Stimulated activated CD8-positive, alpha-beta memory T cell treated with anti-CD3 and anti-CD28 coated beads, Interleukin-7, amount 100 ng/mL, for 4 hours (primary cell): ENCODE measurements at regions not wholly inside any gene's neighbourhood (a gene's known extent, or its start where the extent isn't known, plus 50 kb on each side); places are given as distances from the start of the nearest gene placed in this dataset.
"Not testable (repeated sequence)": the region's sequence is repeated elsewhere in the genome, so short reads cannot be mapped to it uniquely, and the experiment has no call there.

Experiments used
- DNase-seq, 2 donors: peaks; one replicate each; pipeline ENCODE4 v3.0.0-alpha.2; 2020; ENCODE audit warnings: low read depth in 2 of 2

DNA sequence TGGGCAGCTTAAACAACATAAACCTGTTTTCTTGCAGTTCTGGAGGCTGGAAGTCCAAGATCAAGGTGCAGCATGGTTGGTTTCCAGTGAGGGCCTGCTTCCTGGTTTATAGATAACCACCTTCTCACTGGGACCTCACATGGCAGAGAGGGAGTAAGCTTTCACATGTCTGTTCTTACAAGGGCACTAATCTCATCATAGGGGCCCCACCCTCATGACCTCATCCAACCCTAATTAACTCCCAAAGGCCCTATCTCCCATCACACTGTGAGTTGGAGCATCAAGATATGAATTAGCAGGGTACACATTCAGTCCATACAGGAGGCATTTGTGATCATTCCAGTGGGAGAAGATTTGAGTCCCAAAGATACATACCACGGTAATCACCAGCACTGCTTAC lies 50.5 kb upstream of the GRIN2A start:
- DNase-seq: no peak

DNA sequence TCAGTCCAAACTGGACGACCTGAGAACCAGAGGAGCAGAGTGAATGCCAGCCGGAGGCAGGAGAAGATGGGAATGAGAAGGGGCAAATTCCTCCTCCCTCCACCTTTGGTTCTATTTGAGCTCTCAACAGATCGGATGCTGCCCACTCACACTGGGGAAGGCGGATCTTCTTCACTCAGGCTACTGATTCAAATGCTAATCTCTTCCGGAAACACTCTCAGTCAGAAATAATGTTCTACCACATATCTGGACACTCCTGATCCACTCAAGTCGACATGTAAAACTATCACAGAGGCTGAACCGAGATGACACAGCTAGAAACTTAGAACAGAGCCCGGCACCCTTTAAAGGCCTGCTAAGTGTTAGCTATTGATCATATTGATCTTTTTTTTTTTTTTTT lies 57.4 kb upstream of the GRIN2A start:
- no peak for DNase-seq

DNA sequence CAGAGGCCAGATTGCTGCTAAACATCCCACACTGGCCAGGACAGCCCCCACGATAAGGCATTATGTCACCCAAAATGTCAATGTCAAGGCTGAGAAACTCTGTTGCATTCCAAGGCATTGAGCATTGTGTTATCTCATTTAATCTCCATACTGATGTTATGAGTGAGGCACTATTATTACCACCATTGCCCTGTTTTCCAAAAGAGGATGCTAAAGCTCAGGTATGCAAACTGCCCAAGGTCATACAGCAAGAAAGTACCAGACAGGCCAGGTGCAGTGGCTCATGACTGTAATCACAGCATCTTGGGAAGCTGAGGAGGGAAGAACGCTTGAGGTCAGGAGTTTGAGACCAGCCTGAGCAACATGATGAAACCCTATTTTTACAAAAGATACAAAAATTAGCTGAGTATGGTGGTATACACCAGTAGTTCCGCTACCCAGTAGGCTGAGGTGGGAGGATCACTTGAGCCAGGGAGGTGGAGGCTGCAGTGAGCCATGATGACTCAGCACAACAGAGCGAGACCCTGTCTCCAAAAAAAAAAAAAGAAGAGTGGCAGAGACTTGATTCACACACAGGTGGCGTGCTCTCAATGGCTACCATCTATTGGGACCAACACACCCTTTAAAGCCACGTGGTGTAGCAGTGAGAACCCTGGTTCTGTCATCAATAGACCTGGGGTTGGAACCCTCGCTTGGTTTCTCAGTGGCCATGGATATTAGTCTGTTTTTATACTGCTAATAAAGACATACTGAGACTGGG lies 58.8 kb upstream of the GRIN2A start:
- no peak for DNase-seq

DNA sequence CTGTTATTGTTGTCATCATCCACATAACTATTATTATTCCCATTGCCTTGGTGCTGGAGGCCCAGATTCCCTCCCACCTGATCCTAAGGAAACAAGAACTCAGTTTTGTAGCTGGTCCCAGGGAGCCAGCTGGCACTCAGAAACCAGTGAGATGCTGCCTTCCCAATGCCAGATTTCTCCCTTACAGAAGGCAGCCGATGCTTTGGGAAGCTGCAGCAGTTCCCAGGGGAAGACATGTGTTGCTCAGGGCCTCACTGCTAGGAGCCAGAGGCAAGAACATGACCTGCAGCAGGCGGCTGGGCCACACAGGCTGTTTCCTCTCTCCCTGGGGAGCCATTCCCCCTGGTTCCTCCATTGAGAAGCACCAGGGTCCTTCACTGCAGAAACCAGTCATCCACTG lies 59.9 kb upstream of the GRIN2A start:
- DNase-seq: no peak

GRCh38 chr16:10242916-10243315 lies 60.7 kb upstream of the GRIN2A start:
- no peak for DNase-seq

DNA sequence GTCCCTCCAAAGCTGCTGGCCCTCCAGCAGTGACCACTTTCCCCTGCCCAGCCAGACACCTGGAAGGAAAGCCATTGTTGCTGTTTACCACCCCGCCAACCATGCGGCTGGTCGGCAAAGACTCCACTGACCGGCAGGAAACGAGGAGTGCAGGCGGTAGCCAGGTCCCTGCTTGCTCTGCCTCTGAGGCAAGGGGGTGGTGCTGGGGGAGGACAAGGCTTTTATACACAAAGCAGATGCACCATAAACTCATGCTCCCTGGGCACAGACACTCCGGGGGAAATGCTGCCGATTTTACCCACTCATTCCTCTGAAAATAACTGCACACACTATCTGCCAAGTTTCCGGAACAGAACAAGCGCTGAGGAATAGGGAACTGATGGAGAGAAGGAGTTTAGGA lies 62.8 kb upstream of the GRIN2A start:
- DNase-seq: no peak

DNA sequence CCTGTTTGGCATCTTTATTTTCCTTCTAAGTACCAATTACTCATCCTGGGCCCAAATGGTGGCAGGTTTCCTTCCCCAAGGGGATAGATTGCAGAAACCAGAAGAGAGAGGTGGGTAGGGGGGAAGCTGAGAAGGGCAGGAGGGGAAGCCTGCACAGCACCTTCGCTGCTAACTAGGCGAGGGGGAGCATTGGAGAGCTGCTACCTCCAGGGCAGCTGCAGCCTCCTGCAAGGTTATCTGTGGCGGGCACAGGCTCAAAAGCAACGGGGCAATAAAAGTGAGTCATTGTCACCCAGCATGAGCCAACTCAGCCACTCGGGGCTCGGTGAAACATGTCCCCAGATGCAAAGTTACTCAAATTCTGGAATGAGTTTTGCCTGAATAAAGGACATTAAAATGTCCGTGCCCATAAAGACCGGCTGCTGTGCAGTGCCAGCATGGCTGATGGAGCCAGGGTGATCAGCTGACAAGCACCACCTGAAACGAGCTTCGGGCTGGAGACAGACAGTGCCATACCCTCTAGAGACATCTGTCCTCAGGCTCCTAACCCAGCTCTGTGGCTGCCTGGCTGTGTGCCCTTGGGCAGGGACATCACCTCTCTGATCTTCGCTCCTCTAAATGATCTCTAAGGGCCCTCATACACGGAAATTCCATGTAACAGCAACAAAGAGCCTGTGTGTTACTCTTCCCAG lies 68.1 kb upstream of the GRIN2A start:
- DNase-seq: no peak

DNA sequence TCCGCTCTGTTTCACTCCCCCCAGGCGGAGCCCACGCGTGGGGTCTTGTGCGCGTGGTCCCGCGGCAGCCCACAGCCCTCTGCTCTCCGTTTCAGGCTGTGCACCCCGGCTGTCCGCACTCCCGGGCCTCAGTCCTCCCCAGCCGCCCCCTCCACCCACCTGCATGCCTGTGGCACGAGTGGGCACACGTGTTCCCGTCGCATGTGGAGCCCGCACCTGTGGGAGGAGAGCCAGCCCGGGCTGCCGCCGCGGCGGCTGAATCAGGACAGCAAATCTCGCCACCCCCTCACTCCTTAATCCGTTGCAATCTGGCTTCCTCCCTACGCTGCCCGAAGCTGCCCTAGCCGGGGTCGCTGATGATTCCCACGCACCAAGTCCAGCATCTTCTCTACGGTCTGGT lies 69.9 kb upstream of the GRIN2A start:
- no peak for DNase-seq

GRCh38 chr16:10253409-10253808 lies 71.2 kb upstream of the GRIN2A start:
- DNase-seq: no peak

GRCh38 chr16:10255728-10256127 lies 73.5 kb upstream of the GRIN2A start:
- DNase-seq: no peak

DNA sequence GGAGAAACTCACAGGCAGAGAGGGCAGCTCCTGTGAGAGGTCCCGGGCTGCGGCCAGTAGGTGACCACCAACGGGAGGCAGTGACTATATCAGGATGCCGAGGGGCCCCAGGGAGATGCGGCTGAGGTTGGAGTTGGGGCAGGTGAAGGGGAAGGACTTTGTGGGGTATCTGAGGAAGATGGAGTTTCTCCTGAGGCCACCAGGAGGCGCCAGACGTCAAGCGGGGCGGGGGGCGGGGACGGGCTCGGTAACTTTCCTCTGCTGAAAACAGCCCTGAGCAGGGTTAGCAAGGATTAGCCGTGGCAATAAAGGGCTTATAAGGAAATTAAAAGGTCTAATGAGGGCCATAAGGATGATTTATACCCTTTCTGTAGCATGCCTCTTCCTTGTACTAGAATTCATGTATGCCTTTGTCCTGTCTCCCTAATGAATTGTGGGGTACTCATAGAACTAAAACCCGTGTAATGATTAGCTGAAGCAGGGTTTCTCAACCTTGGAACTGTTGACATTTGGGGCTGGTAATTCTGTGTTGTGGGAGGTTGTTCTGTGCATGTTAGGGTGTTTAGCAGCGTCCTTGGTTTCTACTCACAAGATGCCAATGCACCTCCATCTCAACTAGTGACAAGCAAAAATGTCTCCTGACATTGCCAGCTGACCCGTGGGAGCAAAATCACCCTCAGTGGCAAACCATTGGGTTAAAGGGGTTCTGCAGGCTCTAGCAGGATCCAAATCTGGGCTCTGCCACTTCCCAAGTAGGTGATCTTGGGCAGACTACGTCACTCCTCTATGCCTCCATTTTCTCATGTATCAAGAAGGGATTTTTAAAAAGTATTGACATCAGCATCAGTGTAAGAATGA lies 74.8 kb upstream of the GRIN2A start:
- DNase-seq: peak in 1 of 2 donors; percentile 12

GRCh38 chr16:10257642-10258251 lies 75.5 kb upstream of the GRIN2A start:
- DNase-seq: not testable (repeated sequence)

- not testable (repeated sequence) for DNase-seq
These were observed 76.8 kb upstream of the GRIN2A start for GRCh38 chr16:10258930-10259603.

- DNase-seq: no peak
These were observed 78.8 kb upstream of the GRIN2A start for GRCh38 chr16:10261077-10261476.

DNA sequence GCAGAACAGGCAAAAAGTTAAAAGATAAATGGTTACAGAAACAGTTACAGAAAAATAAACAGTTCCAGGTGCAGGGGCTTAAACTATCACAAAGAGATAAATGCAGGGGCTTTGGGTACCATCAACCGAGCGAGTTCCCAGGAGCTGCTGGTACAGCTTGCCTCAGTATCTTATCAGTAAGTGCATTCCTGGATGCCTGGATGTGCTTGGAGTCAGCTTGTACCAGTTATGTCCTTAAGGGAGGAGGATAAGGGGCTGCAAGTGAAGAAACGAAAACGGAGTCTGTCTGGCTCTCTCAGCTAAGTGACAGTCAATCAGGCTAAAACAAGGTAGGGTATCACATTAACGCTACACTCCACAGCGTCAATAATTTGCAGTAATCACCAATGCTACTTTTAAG lies 79.3 kb upstream of the GRIN2A start:
- DNase-seq: not testable (repeated sequence)

DNA sequence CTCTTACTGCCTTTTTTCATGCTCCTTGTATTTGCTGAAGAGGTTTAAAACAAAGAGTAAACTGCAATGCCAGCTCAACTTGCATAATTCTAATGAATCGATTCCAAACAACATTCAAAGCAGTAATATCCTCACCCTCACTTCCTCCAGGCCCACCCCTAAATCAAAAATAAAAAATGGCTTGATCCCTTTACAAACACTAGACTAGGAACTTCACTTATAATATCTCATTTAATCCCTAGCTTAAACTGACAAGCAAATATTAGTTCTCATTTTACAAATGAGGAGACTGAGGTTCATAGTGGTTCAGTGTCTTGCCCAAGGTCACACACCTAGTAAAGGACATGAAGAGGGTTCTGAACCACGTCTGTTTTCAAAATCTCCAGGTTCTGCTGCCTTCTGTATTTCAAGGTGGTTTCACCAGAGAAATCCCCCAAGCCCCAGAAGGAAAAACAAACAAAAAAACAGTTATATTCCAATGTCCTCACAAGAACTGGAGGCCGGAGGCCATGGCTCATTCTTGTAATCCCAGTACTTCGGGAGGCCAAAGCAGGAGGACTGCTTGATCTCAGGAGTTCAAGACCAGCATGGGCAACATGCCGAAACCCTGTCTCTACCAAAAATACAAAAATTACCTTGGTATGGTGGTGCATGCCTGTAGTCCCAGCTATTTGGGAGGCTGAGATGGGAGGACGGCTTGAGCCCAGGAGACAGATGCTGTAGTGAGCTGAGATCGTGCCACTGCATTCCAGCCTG lies 80.3 kb upstream of the GRIN2A start:
- DNase-seq: no peak

- DNase-seq: no peak
These were observed 83.8 kb upstream of the GRIN2A start for GRCh38 chr16:10265770-10266615.

GRCh38 chr16:10266809-10267208 lies 84.6 kb upstream of the GRIN2A start:
- no peak for DNase-seq

GRCh38 chr16:10269632-10270031 lies 87.4 kb upstream of the GRIN2A start:
- no peak for DNase-seq
